Caki2 (cell line): ENCODE measurements at regions not wholly inside any gene's neighbourhood (a gene's known extent, or its start where the extent isn't known, plus 50 kb on each side); places are given as distances from the start of the nearest gene placed in this dataset.

Experiments
- DNase-seq: peaks from one replicate; pipeline ENCODE4 v3.0.0-alpha.2; 2015; ENCODE audit warnings: low read depth
- in situ Hi-C: cut with HindIII; loops from 2 replicates; pipeline ENCODE4 v1.10.0; 2016; ENCODE audit warnings: low sequenced_read_pairs, low pct_unique_long_range_greater_than_20kb, mixed read lengths

DNA sequence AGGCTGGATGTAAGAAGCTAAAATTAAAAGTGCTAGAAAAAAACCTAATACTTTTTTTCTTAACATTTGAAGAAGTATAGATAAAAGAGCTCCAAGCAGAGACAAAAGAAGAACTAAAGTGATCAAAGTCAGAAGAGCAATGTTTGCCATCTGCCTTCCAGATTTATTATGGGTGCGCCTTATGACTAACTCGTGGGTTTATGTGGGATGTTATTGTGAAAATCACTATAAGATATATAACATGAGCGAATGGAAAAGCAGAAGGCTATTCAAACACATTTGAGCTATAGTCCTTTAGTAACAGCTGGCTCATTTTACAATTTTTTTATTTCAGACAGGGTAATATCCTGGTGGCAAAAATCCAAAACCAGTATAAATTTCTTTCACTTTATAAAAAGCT, 1040.7 kb downstream of the RAPGEF2 start:
- in situ Hi-C loops, result no loop called here

DNA sequence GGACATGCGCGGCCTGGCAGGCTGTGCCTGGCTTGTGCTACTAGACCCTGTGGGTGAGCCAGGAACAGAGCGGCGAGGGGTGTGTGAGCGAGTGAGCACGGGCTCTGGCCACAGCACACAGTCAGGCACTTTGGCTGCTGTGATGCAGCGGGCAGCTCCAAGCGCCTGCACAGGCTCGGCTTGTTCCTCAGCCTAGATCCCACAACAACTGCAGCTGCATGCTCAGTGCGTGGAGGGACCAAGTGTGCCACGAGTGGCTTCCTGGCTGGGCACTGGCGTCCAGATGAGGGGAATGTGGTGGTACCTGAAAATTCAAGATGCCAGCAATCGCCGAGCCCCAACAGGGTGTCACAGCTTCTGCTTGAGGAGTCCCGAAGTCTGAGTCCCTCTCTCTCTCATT, 1056.6 kb downstream of the RAPGEF2 start:
- in situ Hi-C loops, result no loop called here
- DNase-seq, result no peak

More for the DNA sequence above, 1040.7 kb downstream of the RAPGEF2 start:
- no peak for DNase-seq

- no peak for DNase-seq
- in situ Hi-C loops, result no loop called here
Measured at GRCh38 chr4:160161026-160161425, 1058.1 kb downstream of the RAPGEF2 start.

GRCh38 chr4:160175064-160175643, 1072.3 kb downstream of the RAPGEF2 start:
- DNase-seq, result no peak
- in situ Hi-C loops, result no loop called here

DNA sequence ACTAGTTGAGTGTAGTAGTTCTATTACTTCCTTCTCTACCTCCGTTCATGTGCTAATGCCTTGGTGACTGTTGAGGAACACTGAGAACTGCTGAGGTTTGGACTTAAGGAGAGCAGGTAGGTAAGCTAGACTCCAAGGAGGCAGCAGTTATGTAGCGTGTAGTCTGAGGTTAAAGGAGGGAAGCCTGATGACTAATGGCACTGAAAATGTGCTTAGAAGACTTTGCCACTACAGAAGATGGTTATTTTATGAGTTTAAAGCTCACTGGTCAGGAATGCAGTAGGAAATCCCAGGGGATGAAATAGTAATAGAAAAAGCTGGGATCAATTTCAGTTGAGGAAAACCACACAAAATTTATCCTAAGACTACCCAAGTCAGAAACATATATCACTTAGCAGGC, 1077.3 kb downstream of the RAPGEF2 start:
- in situ Hi-C loops, result no loop called here
- DNase-seq, result peak; percentile 41

GRCh38 chr4:160182727-160183126, 1079.8 kb downstream of the RAPGEF2 start:
- DNase-seq, result no peak
- in situ Hi-C loops, result no loop called here

DNA sequence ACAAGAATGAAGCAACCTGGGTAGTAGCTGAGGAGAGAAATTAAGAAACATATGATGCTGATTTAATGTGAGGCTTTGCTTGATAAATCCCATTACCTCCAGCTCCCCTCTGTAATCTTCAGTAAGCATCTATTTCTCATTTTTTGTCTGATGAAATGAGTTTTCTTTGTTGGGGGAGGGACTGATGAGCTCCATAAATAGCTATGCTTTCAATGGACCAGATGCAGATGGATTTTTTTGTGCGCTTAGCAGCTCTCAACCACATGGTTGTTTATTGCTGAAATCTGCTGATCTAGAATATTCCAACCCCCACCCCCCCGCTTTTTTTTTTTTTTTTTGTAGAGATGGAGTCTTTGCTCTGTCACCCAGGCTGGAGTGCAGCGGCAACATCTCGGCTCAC, 1082.0 kb downstream of the RAPGEF2 start:
- in situ Hi-C loops, result no loop called here
- no peak for DNase-seq

DNA sequence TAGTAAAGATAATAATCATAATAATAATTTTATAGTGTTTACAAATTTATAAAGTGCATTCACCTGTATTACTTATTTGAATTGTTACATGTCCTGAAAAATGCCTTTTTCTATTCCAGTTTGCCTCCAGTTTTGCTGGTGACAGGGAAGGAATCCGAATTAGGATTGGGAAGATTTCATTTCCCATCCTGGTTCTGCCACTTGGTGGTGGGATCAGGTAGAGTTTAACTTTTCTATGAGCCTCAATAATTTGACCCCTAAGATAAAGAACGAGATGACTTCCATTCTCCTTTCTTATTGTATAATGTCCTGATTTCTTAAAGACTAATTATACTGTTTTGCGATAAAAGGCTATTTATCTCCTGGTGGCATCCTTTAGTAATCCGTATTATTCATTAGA, 1090.9 kb downstream of the RAPGEF2 start:
- no peak for DNase-seq
- in situ Hi-C loops, result no loop called here

DNA sequence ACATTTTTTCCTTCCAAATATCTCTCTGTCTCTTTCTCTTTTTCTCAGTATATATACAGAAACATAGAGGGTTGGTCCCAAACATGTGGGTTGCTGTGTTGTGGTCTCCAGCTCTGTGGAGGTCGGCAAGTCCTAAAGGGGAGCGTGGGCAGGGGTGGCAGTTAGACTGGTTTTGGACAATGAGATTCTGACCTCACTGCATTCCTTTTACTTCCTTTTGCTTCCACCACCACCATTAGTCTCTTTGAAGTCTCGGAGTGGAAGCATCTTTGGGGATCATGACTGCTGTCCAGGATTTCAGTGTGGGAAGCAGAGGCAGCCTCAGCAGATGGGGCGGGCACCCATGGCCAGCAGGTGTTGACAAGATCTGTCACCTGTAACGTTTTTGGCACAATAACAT, 1091.8 kb downstream of the RAPGEF2 start:
- in situ Hi-C loops, result no loop called here
- no peak for DNase-seq

GRCh38 chr4:160202802-160203201, 1099.9 kb downstream of the RAPGEF2 start:
- in situ Hi-C loops, result no loop called here
- DNase-seq, result peak; percentile 10

DNA sequence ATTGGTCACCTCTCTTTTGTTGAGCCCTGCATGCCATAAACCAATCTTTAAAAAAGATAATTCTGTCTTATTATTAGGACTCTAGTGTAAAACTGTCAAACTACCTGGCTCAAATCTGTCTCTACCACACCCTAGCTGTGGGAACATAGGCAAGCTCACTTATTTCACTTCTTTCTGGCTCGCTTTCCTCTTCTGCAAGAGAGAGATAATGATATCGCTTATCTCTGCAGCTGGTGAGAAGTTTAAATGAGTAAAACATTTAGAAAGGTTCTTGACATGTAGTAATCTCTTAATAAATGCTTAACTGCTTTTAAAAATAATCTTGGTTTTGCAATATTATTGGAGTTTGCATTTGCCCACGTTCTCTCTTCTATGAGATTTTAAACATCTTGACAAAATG, 1109.2 kb downstream of the RAPGEF2 start:
- in situ Hi-C loops, result no loop called here
- DNase-seq, result no peak

DNA sequence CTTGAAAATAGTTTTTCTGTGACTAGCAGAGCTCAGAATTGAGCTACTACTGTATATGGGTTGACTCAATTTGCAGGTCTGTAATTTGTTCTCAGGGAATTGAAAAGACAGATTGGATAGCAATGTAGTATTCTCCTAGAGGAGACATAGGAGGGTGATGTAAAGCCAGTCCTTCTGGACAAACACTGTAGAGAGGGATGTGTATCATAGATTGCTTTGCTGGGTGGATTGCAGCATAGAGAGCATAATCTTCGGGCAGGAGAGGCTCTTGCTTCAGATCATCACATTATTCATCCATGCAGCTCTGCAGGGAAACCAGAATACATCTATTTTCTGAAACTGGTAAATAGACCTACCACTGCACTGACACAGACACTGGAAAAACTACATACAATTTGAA, 1110.5 kb downstream of the RAPGEF2 start:
- in situ Hi-C loops, result no loop called here
- DNase-seq, result no peak

GRCh38 chr4:160217352-160217751, 1114.5 kb downstream of the RAPGEF2 start:
- in situ Hi-C loops, result no loop called here
- DNase-seq, result no peak

DNA sequence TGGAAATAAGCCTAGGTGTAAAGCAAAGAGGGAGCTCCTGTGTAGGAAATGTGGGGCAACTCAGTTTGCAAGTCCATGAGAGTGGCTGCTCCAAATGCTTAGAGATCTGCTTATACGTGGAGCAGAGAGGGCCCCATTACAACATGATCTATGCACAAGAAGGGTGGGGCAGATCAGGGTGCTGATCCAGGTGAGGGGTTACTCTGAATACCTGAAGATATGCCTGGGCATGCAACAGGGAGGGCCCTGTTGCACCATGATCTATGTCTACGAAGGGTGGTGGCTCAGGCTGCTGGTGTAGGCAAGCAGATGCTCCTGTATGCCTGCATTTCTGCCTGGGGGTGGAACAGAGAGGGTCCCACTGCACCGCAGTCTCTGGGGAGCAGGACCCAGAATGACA, 1121.2 kb downstream of the RAPGEF2 start:
- in situ Hi-C loops, result no loop called here

GRCh38 chr4:160233141-160233540, 1130.3 kb downstream of the RAPGEF2 start:
- no peak for DNase-seq
- in situ Hi-C loops, result no loop called here

More for the DNA sequence above, 1121.2 kb downstream of the RAPGEF2 start:
- DNase-seq, result no peak

DNA sequence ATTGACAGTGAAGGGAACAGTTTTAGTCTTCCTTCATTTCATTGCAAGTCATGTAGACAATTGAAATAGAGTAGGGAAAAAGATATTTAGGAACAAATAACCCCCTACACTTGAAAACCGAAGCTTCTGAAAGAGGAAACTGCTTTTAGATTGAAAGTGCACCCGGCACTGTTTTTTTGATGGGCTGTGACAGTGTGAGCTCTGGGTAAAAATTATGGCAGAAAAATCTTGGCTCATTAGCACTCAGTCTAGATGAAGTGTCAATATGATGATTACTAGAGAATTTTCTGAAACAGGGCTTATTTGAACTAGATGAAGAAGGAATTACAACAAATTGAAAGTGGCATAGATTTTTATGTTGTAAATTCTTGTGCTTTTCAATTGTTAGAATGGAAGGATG, 1132.4 kb downstream of the RAPGEF2 start:
- no peak for DNase-seq
- in situ Hi-C loops, result no loop called here

GRCh38 chr4:160235771-160236170, 1132.9 kb downstream of the RAPGEF2 start:
- in situ Hi-C loops, result no loop called here
- no peak for DNase-seq

GRCh38 chr4:160238790-160239189, 1135.9 kb downstream of the RAPGEF2 start:
- in situ Hi-C loops, result no loop called here
- DNase-seq, result no peak

DNA sequence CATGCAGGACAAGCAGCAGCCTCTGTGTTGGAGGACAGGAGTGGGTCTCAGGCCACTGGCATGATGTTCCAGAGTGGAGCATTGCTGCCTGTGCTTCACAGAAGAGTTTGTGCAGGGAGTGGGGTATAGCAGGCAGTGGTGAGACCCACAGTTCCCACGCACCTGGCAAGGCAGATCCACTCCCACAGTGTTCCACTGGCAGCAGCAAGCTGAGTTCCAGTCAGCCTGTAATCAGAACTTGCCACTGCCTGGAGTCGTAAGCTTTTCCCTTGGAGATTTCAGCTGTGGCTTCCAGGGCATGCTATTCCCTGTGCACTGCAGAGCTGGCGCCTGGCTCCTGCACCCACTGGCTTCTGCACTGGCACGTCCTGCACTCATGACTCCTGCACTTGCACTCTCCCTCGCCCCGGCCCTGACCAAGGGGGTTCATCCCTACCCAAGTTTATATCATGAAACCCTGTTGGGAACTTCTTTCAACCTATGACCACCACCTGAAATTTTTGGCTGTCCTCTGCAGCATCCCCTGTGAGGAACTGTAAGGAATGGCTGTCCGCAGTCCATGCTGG, 1144.3 kb downstream of the RAPGEF2 start:
- in situ Hi-C loops, result no loop called here

DNA sequence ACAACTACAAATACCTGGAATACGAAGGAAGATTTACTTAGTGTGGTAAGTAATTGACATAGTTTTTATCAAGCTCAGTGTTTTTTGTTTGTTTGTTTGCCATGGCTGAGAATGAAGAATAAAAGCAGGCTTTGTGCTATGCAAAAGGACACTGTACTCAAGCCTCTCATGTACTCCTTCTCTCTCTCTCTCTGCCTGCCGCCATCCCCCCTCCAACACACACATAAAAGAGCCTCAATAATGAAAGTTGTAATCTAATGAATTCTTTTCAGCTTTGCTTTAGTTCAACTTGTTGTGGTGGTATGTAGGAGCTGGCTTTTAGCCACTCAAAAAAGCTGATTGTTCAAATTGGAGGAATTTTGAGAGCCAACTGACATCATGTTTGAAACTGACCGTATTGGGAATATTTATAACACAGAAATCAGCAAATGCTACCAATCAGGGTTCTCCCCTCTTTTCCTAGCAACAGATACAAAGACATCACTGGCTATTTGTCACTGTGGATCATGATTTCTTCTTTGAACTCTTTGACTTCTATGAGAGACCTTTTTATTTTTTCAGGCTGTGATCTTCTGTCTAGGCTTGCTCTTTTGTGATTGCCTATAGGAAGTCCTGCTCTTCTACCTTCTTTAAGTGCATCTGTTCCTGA, 1148.8 kb downstream of the RAPGEF2 start:
- in situ Hi-C loops, result no loop called here

More for the DNA sequence above, 1144.3 kb downstream of the RAPGEF2 start:
- no peak for DNase-seq

More for the DNA sequence above, 1148.8 kb downstream of the RAPGEF2 start:
- DNase-seq, result no peak
